Thyroid gland (tissue), 4 donors: ENCODE measurements at regions not wholly inside any gene's neighbourhood (a gene's known extent, or its start where the extent isn't known, plus 50 kb on each side); places are given as distances from the start of the nearest gene placed in this dataset.

Experiments
- POLR2A ChIP-seq, 2 donors: fragments of 450-650 bp; IDR thresholded peaks; one replicate each; pipeline ENCODE4 v1.6.1; 2017; ENCODE audit warnings: antibody characterized with exemption in 2 of 2, mild to moderate bottlenecking in 2 of 2, moderate library complexity in 1 of 2
- TF ChIP-seq, protein P1 (sequence below), 6 experiments: fragments of 200-600 bp in 3 of 6; fragments of 450-650 bp in 3 of 6; sonication (generic) in 3 of 6; IDR thresholded peaks; one replicate each; pipeline ENCODE4 v1.5.1; 2016 to 2019; ENCODE audit warnings: antibody characterized with exemption in 6 of 6, mild to moderate bottlenecking in 2 of 6, inconsistent platforms in 1 of 6, moderate library complexity in 1 of 6

DNA sequence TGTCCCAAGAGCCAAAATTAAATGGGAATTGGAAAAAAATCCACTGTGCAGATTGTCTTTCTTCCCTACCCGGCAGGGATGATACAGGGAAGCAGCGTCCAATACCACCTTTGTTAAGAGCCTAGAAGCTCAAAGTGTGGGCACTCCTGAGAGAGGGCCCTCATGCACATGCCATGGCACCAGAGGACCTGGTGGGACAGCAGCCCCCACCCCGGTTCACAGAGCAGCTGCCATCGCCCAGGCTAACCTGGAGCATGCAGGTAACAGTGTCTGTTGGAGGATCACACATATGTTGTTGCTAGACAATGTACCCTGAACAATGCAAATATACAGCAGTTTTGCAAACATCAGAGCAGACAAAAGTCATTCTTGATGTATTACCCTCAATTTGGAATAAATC, 206.5 kb downstream of the TJP1 start:
- TF ChIP-seq, protein P1, sequence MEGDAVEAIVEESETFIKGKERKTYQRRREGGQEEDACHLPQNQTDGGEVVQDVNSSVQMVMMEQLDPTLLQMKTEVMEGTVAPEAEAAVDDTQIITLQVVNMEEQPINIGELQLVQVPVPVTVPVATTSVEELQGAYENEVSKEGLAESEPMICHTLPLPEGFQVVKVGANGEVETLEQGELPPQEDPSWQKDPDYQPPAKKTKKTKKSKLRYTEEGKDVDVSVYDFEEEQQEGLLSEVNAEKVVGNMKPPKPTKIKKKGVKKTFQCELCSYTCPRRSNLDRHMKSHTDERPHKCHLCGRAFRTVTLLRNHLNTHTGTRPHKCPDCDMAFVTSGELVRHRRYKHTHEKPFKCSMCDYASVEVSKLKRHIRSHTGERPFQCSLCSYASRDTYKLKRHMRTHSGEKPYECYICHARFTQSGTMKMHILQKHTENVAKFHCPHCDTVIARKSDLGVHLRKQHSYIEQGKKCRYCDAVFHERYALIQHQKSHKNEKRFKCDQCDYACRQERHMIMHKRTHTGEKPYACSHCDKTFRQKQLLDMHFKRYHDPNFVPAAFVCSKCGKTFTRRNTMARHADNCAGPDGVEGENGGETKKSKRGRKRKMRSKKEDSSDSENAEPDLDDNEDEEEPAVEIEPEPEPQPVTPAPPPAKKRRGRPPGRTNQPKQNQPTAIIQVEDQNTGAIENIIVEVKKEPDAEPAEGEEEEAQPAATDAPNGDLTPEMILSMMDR (IDR thresholded peaks at IDR 0.05) = no peak
- TF ChIP-seq POLR2A (IDR thresholded peaks at IDR 0.05) = no peak
